ENCODE measurements at regions not wholly inside any gene's neighbourhood (a gene's known extent, or its start where the extent isn't known, plus 50 kb on each side); places are given as distances from the start of the nearest gene placed in this dataset.

- H3K9ac ChIP-seq (ENCODE audit: control insufficient read depth, insufficient read depth, low read length), result no peak overlapping the region
- RAD21 ChIA-PET (ENCODE audit: unreplicated experiment), result interaction anchor here (1.1 kb wide), 1 partner anchor 13 kb away, joined by 3 read pairs; no protein-coding TSS in a partner anchor
Measured at GRCh38 chr5:124996764-124997077, 250.3 kb upstream of the ZNF608 start.

DNA sequence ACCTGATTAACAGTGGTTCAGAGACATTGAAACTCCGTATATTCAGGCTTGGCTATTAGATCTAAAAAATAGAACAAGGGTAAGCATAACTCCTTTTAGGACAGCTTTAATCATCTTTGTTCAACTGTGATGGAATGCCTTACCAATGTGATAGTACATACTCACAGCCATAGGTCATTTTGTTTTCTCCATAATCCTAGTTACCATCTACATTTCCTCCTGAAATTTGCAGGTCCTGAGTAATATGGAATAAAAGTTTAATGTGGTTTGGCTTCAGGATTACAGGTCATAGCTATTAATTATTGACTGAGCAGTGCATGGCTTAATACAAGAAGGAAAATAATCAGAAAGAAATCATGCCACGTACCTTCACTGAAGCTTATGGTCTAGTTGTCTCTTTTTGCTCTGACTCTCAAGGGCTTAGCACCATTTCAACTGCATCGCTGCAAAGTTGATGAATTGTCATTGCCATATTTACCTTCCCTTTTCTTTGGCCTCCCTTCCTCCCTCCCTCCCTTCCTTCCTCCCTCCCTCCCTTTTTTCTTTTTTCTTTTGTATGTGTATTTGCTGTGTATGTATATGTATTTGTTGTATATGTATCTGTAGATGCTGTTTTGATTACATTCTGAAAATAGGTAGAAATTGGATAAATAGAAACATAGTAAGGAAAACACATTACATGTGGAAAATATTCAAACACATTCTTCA is 250.9 kb upstream of the ZNF608 start:
- H3K4me3 ChIP-seq, result no peak overlapping the region
- in situ Hi-C loops (cut with MboI) (no loop called here), intact Hi-C loops (cut with micrococcal nuclease; ENCODE audit: unreplicated experiment) (no loop called here)
- no peaks in the 10 kb centered on the region for H3K9me3 ChIP-seq (replicated peaks; ENCODE audit: control insufficient read depth, insufficient read depth, low read length)
- TF ChIP-seq SREBF1 (IDR thresholded peaks at IDR 0.05; ENCODE audit: low read length) (no peak), RAD51 (IDR thresholded peaks at IDR 0.05) (no peak), CREM (IDR thresholded peaks at IDR 0.05; ENCODE audit: low read depth) (no peak), ASH2L (IDR thresholded peaks at IDR 0.05; ENCODE audit: borderline replicate concordance, low read depth) (no peak), BACH1 (IDR thresholded peaks at IDR 0.05; ENCODE audit: borderline replicate concordance) (no peak), GATAD2B (conservative IDR thresholded peaks at IDR 0.05; ENCODE audit: low read depth) (no peak), TAF1 (IDR thresholded peaks at IDR 0.05; ENCODE audit: borderline replicate concordance, low read depth, low read length) (no peak), SRF (IDR thresholded peaks at IDR 0.05; ENCODE audit: low read depth in 2 of 2, low read length in 2 of 2) (no peak), CBX3 (IDR thresholded peaks at IDR 0.05; ENCODE audit: borderline replicate concordance, low read depth) (no peak), CEBPZ (IDR thresholded peaks at IDR 0.05; ENCODE audit: low read depth, low read length) (no peak)
- TF ChIP-seq, protein P1, sequence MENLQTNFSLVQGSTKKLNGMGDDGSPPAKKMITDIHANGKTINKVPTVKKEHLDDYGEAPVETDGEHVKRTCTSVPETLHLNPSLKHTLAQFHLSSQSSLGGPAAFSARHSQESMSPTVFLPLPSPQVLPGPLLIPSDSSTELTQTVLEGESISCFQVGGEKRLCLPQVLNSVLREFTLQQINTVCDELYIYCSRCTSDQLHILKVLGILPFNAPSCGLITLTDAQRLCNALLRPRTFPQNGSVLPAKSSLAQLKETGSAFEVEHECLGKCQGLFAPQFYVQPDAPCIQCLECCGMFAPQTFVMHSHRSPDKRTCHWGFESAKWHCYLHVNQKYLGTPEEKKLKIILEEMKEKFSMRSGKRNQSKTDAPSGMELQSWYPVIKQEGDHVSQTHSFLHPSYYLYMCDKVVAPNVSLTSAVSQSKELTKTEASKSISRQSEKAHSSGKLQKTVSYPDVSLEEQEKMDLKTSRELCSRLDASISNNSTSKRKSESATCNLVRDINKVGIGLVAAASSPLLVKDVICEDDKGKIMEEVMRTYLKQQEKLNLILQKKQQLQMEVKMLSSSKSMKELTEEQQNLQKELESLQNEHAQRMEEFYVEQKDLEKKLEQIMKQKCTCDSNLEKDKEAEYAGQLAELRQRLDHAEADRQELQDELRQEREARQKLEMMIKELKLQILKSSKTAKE (IDR thresholded peaks at IDR 0.05; ENCODE audit: low read depth, poor library complexity, severe bottlenecking), result no peak
- FAIRE-seq (no peak), DNase-seq (ENCODE audit: low read depth, low spot score) (no peak), ATAC-seq (no peak)
- H3K4me1 ChIP-seq (ENCODE audit: control insufficient read depth, insufficient read depth, low read length), result no peaks in the 10 kb centered on the region
- H2AFZ ChIP-seq (ENCODE audit: control insufficient read depth, low read depth, low read length), result no peak overlapping the region
- H3K9ac ChIP-seq (ENCODE audit: control insufficient read depth, insufficient read depth, low read length), result no peak overlapping the region
- H3K36me3 ChIP-seq (ENCODE audit: control insufficient read depth in 2 of 2, insufficient read depth in 2 of 2, low read length in 1 of 2), result no peaks in the 10 kb centered on the region
- H3K27ac ChIP-seq (ENCODE audit: control insufficient read depth, insufficient read depth), result no peak overlapping the region
- BruUV-seq (replicated peaks), result no TSS peak
- ChIA-PET RAD21 (ENCODE audit: unreplicated experiment) (interaction anchor here (1.1 kb wide), 1 partner anchor 14 kb away, joined by 3 read pairs; no protein-coding TSS in a partner anchor), CTCF (interaction anchor here (1.6 kb wide), 1 partner anchor 108 kb away, joined by 3 read pairs; no protein-coding TSS in a partner anchor), POLR2A (interaction anchor here (0.5 kb wide), 1 partner anchor 264 kb away, joined by 6 read pairs; no protein-coding TSS in a partner anchor), SMC1A (ENCODE audit: uncharacterized antibody, unreplicated experiment) (interaction anchor here (0.8 to 1.1 kb wide), 4 partner anchors 10 to 203 kb away, joined by 3 to 5 read pairs (median 3); no protein-coding TSS in a partner anchor)
- H3K4me2 ChIP-seq (ENCODE audit: control insufficient read depth, insufficient read depth), result no peak overlapping the region
- H4K20me1 ChIP-seq (ENCODE audit: control insufficient read depth, insufficient read depth), result no peaks in the 10 kb centered on the region
- WGBS (ENCODE audit: insufficient coverage, insufficient replicate concordance, low lambda C conversion rate, missing lambda C conversion rate), result 63% methylated on average over 3 of the region's 3 CpGs
- no peaks in the 10 kb centered on the region for H3K27me3 ChIP-seq (replicated peaks in 1 of 2; ENCODE audit: control insufficient read depth in 2 of 2, insufficient read depth in 2 of 2, low read length in 1 of 2)
- no peaks in the 10 kb centered on the region for H3K79me2 ChIP-seq (ENCODE audit: control insufficient read depth, insufficient read depth, low read length)

More at GRCh38 chr5:124996764-124997077, 250.3 kb upstream of the ZNF608 start:
- H3K27ac ChIP-seq (ENCODE audit: control insufficient read depth, insufficient read depth), result no peak overlapping the region
- no TSS peak for BruUV-seq (replicated peaks)
- no peaks in the 10 kb centered on the region for H3K9me3 ChIP-seq (replicated peaks; ENCODE audit: control insufficient read depth, insufficient read depth, low read length)
- no peaks in the 10 kb centered on the region for H3K36me3 ChIP-seq (ENCODE audit: control insufficient read depth in 2 of 2, insufficient read depth in 2 of 2, low read length in 1 of 2)
- no peak overlapping the region for H3K4me2 ChIP-seq (ENCODE audit: control insufficient read depth, insufficient read depth)
- no peak overlapping the region for H2AFZ ChIP-seq (ENCODE audit: control insufficient read depth, low read depth, low read length)
- in situ Hi-C loops (cut with MboI), result no loop called here
- WGBS (ENCODE audit: insufficient coverage, insufficient replicate concordance, low lambda C conversion rate, missing lambda C conversion rate), result 91% methylated on average over 3 of the region's 3 CpGs
- H3K4me1 ChIP-seq (ENCODE audit: control insufficient read depth, insufficient read depth, low read length), result no peaks in the 10 kb centered on the region
- intact Hi-C loops (cut with micrococcal nuclease; ENCODE audit: unreplicated experiment), result no loop called here
- TF ChIP-seq MEF2B (IDR thresholded peaks at IDR 0.05; ENCODE audit: partially characterized antibody, poor library complexity, severe bottlenecking), result no peak
- H3K79me2 ChIP-seq (ENCODE audit: control insufficient read depth, insufficient read depth, low read length), result no peaks in the 10 kb centered on the region
- H4K20me1 ChIP-seq (ENCODE audit: control insufficient read depth, insufficient read depth), result no peaks in the 10 kb centered on the region
- ChIA-PET POLR2A (interaction anchor here (0.5 kb wide), 1 partner anchor 263 kb away, joined by 6 read pairs; no protein-coding TSS in a partner anchor), CTCF (interaction anchor here (1.7 kb wide), 1 partner anchor 8 kb away, joined by 4 read pairs; no protein-coding TSS in a partner anchor), SMC1A (ENCODE audit: uncharacterized antibody, unreplicated experiment) (interaction anchor here (0.8 to 1.7 kb wide), 6 partner anchors 10 to 349 kb away, joined by 3 to 5 read pairs (median 3); no protein-coding TSS in a partner anchor)
- H3K27me3 ChIP-seq (replicated peaks in 1 of 2; ENCODE audit: control insufficient read depth in 2 of 2, insufficient read depth in 2 of 2, low read length in 1 of 2), result no peaks in the 10 kb centered on the region
- no peak for DNase-seq (ENCODE audit: low read depth, low spot score)
- no peak for FAIRE-seq
- H3K4me3 ChIP-seq, result no peak overlapping the region
- no peak for ATAC-seq

All from GM12878 (cell line).